ENCODE measurements at regions not wholly inside any gene's neighbourhood (a gene's known extent, or its start where the extent isn't known, plus 50 kb on each side); places are given as distances from the start of the nearest gene placed in this dataset.

- Mint-ChIP-seq H3K27ac (peak overlapping the region; percentile 71), H3K4me1 (peaks cover 43% of the 10 kb centered on the region), H3K4me3 (no peak overlapping the region), H3K9me3 (peaks cover 13% of the 10 kb centered on the region), H3K27me3 (ENCODE audit: low read depth) (no peaks in the 10 kb centered on the region), H3K36me3 (no peaks in the 10 kb centered on the region)
- TF ChIP-seq, protein P1, sequence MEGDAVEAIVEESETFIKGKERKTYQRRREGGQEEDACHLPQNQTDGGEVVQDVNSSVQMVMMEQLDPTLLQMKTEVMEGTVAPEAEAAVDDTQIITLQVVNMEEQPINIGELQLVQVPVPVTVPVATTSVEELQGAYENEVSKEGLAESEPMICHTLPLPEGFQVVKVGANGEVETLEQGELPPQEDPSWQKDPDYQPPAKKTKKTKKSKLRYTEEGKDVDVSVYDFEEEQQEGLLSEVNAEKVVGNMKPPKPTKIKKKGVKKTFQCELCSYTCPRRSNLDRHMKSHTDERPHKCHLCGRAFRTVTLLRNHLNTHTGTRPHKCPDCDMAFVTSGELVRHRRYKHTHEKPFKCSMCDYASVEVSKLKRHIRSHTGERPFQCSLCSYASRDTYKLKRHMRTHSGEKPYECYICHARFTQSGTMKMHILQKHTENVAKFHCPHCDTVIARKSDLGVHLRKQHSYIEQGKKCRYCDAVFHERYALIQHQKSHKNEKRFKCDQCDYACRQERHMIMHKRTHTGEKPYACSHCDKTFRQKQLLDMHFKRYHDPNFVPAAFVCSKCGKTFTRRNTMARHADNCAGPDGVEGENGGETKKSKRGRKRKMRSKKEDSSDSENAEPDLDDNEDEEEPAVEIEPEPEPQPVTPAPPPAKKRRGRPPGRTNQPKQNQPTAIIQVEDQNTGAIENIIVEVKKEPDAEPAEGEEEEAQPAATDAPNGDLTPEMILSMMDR (IDR thresholded peaks at IDR 0.05; ENCODE audit: unreplicated experiment), result no peak
- no peak for DNase-seq (ENCODE audit: low spot score in 2 of 2, unreplicated experiment in 2 of 2)
Observed at GRCh38 chr13:73607489-73608156, 526.6 kb downstream of the KLF12 start.

GRCh38 chr13:73603646-73604045 lies 530.6 kb downstream of the KLF12 start:
- H3K9me3 Mint-ChIP-seq, result peaks cover 19% of the 10 kb centered on the region
- TF ChIP-seq, protein P1 (IDR thresholded peaks at IDR 0.05; ENCODE audit: unreplicated experiment), result no peak
- no peaks in the 10 kb centered on the region for H3K36me3 Mint-ChIP-seq
- no peak overlapping the region for H3K27ac Mint-ChIP-seq
- no peak overlapping the region for H3K4me3 Mint-ChIP-seq
- DNase-seq (ENCODE audit: low spot score in 2 of 2, unreplicated experiment in 2 of 2), result no peak
- H3K27me3 Mint-ChIP-seq (ENCODE audit: low read depth), result no peaks in the 10 kb centered on the region
- peaks cover 15% of the 10 kb centered on the region for H3K4me1 Mint-ChIP-seq

DNA sequence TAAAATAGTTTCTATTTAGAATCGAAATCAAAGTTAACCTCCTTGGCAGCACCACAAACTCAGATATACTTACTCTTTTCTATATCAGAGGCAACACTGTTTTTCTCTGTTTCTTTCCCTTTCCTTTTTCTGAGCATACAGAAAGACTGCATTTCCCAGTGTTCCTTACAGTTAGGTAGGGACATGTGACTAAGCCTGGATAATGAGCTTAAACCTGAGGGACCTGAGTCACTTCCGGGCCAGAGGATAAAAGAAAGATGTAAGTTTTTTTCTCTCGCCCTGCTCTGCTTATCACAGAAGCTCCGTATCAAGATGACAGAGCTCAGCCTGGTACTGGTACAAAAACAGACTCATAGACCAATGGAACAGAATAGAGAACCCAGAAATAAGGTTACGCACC lies 531.9 kb downstream of the KLF12 start:
- no peak for DNase-seq (ENCODE audit: low spot score in 2 of 2, unreplicated experiment in 2 of 2)
- H3K27ac Mint-ChIP-seq, result no peak overlapping the region
- TF ChIP-seq, protein P1 (IDR thresholded peaks at IDR 0.05; ENCODE audit: unreplicated experiment), result no peak
- H3K27me3 Mint-ChIP-seq (ENCODE audit: low read depth), result no peaks in the 10 kb centered on the region
- no peaks in the 10 kb centered on the region for H3K36me3 Mint-ChIP-seq
- H3K4me1 Mint-ChIP-seq, result peaks cover 2% of the 10 kb centered on the region
- peaks cover 22% of the 10 kb centered on the region for H3K9me3 Mint-ChIP-seq
- H3K4me3 Mint-ChIP-seq, result no peak overlapping the region

GRCh38 chr13:73601708-73602107 lies 532.5 kb downstream of the KLF12 start:
- TF ChIP-seq, protein P1 (IDR thresholded peaks at IDR 0.05; ENCODE audit: unreplicated experiment), result no peak
- H3K4me3 Mint-ChIP-seq, result no peak overlapping the region
- H3K27ac Mint-ChIP-seq, result no peak overlapping the region
- DNase-seq (ENCODE audit: low spot score in 2 of 2, unreplicated experiment in 2 of 2), result no peak
- peaks cover 22% of the 10 kb centered on the region for H3K9me3 Mint-ChIP-seq
- H3K36me3 Mint-ChIP-seq, result no peaks in the 10 kb centered on the region
- H3K27me3 Mint-ChIP-seq (ENCODE audit: low read depth), result no peaks in the 10 kb centered on the region
- H3K4me1 Mint-ChIP-seq, result no peaks in the 10 kb centered on the region

DNA sequence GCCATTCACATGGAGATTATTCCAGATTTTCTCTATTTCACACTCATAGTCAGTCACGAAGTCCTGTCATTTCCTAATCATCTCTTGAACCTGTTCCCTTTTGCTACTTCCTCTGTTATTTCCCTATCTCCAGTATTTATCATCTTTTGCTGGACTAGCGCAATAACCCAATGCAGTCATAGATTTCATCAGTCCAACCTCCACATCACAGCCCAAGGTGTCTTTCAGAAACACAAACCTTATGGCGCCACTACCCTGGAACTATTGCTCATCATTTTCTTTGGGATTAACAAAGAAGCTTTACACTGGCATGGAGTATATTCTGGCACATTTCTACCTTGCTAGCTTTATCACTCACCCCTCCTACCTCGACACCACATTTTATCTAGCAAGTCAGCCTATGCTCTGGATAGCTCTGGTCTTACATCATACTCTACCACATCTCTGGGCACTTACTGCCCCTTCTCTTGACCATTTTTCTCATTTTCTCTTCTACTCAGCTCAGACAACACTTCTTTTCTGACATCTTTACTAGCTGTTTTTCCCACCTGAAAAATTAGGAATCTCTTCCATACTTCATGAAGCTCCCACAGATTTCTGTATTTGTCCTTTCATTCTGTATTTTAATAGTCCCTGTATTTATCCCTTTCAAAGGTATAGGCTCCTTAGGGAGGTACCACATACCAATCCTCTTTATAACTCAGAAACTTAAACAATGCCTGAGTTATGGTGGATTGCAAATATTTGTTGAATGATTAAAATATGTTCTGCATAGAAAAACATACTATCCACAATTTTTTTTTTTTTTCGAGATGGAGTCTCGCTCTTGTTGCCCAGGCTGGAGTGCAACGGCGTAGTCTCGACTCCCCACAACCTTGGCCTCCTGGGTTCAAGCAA lies 534.7 kb downstream of the KLF12 start:
- Mint-ChIP-seq H3K9me3 (peaks cover 21% of the 10 kb centered on the region), H3K36me3 (no peaks in the 10 kb centered on the region), H3K4me1 (no peaks in the 10 kb centered on the region), H3K4me3 (no peak overlapping the region), H3K27ac (no peak overlapping the region), H3K27me3 (ENCODE audit: low read depth) (no peaks in the 10 kb centered on the region)
- DNase-seq (ENCODE audit: low spot score in 2 of 2, unreplicated experiment in 2 of 2), result no peak
- TF ChIP-seq, protein P1 (IDR thresholded peaks at IDR 0.05; ENCODE audit: unreplicated experiment), result no peak

Data from mesothelial cell of epicardium (in vitro differentiated cells).